Glutamatergic neuron (in vitro differentiated cells): ENCODE measurements at regions not wholly inside any gene's neighbourhood (a gene's known extent, or its start where the extent isn't known, plus 50 kb on each side); places are given as distances from the start of the nearest gene placed in this dataset.
A peak's percentile ranks its signal among the peaks of the same experiment; 100 is the strongest.

Experiments
- DNase-seq: peaks from one replicate; pipeline ENCODE4 v3.0.0; 2022
- H3K27ac Mint-ChIP-seq: one replicate; pipeline ENCODE4 v1.8.0; 2020; ENCODE audit warnings: mild to moderate bottlenecking, mixed read lengths, inconsistent platforms; ENCODE audit not compliant: unreplicated experiment
- H3K27me3 Mint-ChIP-seq: one replicate; pipeline ENCODE4 v1.8.0; 2020; ENCODE audit warnings: mild to moderate bottlenecking, moderate library complexity, mixed read lengths, inconsistent platforms; ENCODE audit not compliant: unreplicated experiment
- H3K36me3 Mint-ChIP-seq: one replicate; pipeline ENCODE4 v1.8.0; 2020; ENCODE audit warnings: mild to moderate bottlenecking, mixed read lengths, inconsistent platforms; ENCODE audit not compliant: unreplicated experiment
- H3K4me1 Mint-ChIP-seq: one replicate; pipeline ENCODE4 v1.8.0; 2020; ENCODE audit warnings: mild to moderate bottlenecking, low read depth, mixed read lengths, inconsistent platforms; ENCODE audit not compliant: unreplicated experiment
- H3K4me3 Mint-ChIP-seq: one replicate; pipeline ENCODE4 v1.8.0; 2020; ENCODE audit warnings: mild to moderate bottlenecking, mixed read lengths, inconsistent platforms; ENCODE audit not compliant: unreplicated experiment
- H3K9me3 Mint-ChIP-seq: one replicate; pipeline ENCODE4 v1.8.0; 2020; ENCODE audit warnings: mild to moderate bottlenecking, moderate library complexity, mixed read lengths, inconsistent platforms; ENCODE audit not compliant: unreplicated experiment
- TF ChIP-seq, protein P1 (sequence below): fragments of 200-600 bp; sonication (generic); IDR thresholded peaks from one replicate; pipeline ENCODE4 v1.5.0; 2021; ENCODE audit not compliant: partially characterized antibody, unreplicated experiment

DNA sequence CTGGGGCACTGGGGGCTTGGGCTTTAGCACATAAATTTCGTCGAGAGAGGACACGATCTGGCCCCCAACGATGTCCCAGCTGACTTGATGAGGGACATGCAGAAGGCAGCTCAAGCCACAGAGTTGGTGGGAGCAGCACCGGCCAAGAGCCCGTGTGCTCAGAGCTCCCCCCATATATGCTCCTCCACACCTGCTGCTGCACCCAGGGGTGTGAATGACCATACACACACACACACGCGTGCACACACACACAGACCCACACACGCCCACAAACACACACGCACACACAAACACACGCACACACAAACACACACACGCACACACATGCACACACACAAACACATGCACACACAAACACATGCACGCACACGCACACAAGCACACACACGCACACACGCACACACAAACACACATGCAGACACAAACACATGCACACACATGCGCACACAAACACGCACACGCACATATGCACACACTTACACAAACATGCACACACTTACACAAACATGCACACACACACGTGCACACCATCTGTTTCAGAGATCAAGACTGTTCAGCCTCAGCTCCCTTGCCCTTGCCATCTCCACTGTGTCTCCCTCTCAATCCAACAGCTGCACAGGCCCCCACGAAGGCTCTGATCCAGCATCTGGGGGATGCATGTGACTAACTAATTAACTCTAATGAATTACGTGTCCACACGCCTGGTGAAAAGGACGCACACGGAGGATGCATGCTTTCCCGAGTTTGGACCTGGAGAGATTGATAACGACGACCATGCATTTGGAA, 85.6 kb upstream of the TNRC6C start:
- peaks cover 13% of the 10 kb centered on the region for H3K9me3 Mint-ChIP-seq
- TF ChIP-seq, protein P1, sequence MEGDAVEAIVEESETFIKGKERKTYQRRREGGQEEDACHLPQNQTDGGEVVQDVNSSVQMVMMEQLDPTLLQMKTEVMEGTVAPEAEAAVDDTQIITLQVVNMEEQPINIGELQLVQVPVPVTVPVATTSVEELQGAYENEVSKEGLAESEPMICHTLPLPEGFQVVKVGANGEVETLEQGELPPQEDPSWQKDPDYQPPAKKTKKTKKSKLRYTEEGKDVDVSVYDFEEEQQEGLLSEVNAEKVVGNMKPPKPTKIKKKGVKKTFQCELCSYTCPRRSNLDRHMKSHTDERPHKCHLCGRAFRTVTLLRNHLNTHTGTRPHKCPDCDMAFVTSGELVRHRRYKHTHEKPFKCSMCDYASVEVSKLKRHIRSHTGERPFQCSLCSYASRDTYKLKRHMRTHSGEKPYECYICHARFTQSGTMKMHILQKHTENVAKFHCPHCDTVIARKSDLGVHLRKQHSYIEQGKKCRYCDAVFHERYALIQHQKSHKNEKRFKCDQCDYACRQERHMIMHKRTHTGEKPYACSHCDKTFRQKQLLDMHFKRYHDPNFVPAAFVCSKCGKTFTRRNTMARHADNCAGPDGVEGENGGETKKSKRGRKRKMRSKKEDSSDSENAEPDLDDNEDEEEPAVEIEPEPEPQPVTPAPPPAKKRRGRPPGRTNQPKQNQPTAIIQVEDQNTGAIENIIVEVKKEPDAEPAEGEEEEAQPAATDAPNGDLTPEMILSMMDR = no peak
- no peak overlapping the region for H3K4me3 Mint-ChIP-seq
- DNase-seq = no peak
- H3K4me1 Mint-ChIP-seq = peaks cover 12% of the 10 kb centered on the region
- H3K27ac Mint-ChIP-seq = peak overlapping the region; percentile 21
- peaks cover 6% of the 10 kb centered on the region for H3K27me3 Mint-ChIP-seq
- H3K36me3 Mint-ChIP-seq = peaks cover 13% of the 10 kb centered on the region

DNA sequence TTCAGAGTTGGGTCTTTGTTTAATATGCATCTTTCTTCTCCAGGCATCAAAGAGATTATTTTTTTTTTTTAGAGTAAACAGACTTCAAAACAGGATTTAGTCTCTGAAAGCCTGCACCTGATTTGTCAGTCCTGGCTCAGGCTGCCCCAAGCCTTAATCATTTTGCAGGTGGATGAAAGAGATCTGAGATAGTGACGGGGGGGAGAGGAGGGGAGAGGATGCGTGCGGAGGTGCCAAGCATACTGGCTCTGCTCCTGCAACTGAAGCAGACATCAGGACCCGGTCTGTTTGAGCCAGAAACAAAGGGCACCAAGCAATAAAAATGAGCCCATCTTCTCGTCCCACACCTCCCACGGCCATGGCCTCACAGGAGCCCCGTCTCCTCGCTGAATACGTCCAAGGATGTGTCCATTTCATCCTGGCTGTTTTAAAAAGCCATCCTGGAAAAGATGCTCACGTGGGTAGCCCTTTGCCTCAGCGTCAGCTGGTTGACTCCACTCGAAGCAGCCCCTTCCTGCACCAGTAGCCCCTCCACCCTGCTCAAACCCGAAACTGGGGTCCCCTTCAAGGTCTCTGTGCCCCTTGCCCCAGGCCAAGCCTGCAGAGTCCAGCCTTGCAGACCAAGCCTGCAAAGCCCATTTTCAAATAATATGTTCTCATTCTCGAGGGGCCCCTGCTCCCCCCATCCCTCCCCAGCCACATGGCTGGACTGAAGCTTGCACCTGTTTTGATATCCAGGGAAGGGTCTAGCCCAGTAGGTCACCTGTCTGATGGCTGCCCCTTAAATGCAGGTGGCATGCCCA, 84.8 kb upstream of the TNRC6C start:
- no peak for DNase-seq
- H3K27ac Mint-ChIP-seq = no peak overlapping the region
- H3K36me3 Mint-ChIP-seq = peaks cover 13% of the 10 kb centered on the region
- H3K4me1 Mint-ChIP-seq = peaks cover 12% of the 10 kb centered on the region
- TF ChIP-seq, protein P1 = no peak
- H3K4me3 Mint-ChIP-seq = no peak overlapping the region
- H3K27me3 Mint-ChIP-seq = peaks cover 6% of the 10 kb centered on the region
- H3K9me3 Mint-ChIP-seq = peaks cover 13% of the 10 kb centered on the region

DNA sequence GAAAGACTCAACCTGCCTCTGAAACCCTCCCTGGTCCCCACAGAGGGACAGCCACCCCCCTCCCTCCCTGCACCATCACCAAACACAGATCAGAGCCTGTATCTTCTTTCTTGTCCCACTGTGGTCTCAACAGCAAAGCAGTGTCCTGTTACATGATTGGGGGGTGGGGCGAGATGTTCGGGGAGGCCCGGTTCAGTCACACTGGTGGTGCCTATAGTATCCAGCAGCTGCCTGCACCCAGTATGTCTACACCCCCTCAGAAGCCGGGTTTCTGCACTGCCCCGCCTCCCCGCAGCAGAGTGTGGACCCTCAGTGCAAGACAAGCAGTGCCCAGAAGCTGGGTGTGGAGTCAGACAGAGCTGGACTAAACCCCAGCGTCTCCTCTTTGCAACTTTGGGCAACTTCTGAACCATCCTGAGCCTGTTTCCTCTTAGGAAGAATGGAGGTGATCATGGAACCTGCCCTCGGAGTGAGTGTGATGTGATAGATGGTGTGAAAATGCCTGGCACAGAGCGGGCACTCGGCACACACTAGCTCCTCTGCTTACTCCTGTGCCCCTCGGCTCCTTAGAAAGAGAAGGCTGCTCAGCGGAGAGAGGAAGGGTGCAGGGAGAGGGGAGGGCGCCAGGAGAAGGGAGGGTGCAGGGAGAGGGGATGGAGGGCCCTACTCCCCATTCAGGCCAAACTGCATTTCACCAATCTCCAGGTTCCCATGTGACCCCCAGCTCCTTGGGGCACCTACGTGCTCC, 84.0 kb upstream of the TNRC6C start:
- TF ChIP-seq, protein P1 = no peak
- Mint-ChIP-seq H3K9me3 (peaks cover 11% of the 10 kb centered on the region), H3K36me3 (peaks cover 13% of the 10 kb centered on the region), H3K4me1 (peaks cover 12% of the 10 kb centered on the region), H3K27me3 (peaks cover 3% of the 10 kb centered on the region), H3K4me3 (no peak overlapping the region), H3K27ac (no peak overlapping the region)
- DNase-seq = peak; percentile 7

DNA sequence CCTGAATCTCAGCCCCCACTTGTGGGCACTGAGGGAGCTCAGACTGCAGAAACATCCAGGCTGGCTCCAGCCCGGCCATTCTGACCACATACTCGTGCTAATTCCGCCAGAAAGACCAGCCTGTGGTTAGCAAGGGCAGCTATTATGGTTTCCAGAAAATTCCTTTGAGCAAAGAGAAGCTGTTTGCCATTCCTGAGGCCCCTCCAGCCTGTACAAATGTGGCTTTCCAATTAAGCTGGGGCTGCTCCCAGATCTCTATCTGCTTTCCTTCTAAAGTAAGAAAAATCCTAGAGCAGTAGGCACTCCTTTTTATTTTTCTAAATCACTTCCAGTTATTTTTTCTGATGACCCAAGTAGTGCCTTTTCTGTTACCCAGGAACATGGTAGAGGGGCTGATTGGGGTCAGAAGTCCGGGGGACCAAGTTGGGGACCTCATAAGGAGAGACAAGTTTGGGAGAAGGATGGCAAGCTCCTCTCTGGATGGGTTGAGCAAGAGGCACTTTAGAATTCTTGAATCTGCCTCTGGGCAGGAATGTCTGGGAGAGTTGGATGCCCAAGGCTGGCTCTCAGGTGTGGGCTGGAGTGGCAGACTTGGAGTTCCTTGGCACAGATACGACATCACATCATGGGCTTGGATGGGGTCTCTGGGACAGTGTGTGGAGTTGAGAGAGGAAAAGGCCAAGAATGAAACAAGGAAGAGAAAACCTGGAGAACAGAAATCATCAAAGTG, 83.3 kb upstream of the TNRC6C start:
- H3K9me3 Mint-ChIP-seq = peaks cover 11% of the 10 kb centered on the region
- H3K36me3 Mint-ChIP-seq = peaks cover 13% of the 10 kb centered on the region
- H3K27me3 Mint-ChIP-seq = peaks cover 3% of the 10 kb centered on the region
- peaks cover 12% of the 10 kb centered on the region for H3K4me1 Mint-ChIP-seq
- no peak overlapping the region for H3K4me3 Mint-ChIP-seq
- DNase-seq = peak; percentile 3
- TF ChIP-seq, protein P1 = no peak
- H3K27ac Mint-ChIP-seq = no peak overlapping the region
